ENCODE measurements at regions not wholly inside any gene's neighbourhood (a gene's known extent, or its start where the extent isn't known, plus 50 kb on each side); places are given as distances from the start of the nearest gene placed in this dataset.

- TF ChIP-seq, protein P1, sequence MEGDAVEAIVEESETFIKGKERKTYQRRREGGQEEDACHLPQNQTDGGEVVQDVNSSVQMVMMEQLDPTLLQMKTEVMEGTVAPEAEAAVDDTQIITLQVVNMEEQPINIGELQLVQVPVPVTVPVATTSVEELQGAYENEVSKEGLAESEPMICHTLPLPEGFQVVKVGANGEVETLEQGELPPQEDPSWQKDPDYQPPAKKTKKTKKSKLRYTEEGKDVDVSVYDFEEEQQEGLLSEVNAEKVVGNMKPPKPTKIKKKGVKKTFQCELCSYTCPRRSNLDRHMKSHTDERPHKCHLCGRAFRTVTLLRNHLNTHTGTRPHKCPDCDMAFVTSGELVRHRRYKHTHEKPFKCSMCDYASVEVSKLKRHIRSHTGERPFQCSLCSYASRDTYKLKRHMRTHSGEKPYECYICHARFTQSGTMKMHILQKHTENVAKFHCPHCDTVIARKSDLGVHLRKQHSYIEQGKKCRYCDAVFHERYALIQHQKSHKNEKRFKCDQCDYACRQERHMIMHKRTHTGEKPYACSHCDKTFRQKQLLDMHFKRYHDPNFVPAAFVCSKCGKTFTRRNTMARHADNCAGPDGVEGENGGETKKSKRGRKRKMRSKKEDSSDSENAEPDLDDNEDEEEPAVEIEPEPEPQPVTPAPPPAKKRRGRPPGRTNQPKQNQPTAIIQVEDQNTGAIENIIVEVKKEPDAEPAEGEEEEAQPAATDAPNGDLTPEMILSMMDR (IDR thresholded peaks at IDR 0.05; ENCODE audit: low read depth, low read length, poor library complexity, severe bottlenecking): no peak
- no peak for TF ChIP-seq EZH2phosphoT487 (IDR thresholded peaks at IDR 0.05; ENCODE audit: borderline replicate concordance, low read length)
Observed at GRCh38 chr18:78554944-78555608, 424.5 kb upstream of the SALL3 start.
